GM12892 (cell line): ENCODE measurements at regions not wholly inside any gene's neighbourhood (a gene's known extent, or its start where the extent isn't known, plus 50 kb on each side); places are given as distances from the start of the nearest gene placed in this dataset.

Source experiments
- POLR2A ChIP-seq: IDR thresholded peaks from 2 replicates; pipeline ENCODE4 v1.6.1; 2011; ENCODE audit warnings: low read depth, low read length, control low read depth
- POLR2AphosphoS5 ChIP-seq: IDR thresholded peaks from 2 replicates; pipeline ENCODE4 v1.6.1; 2011; ENCODE audit warnings: low read depth, low read length, control low read depth
- TAF1 ChIP-seq: IDR thresholded peaks from 2 replicates; pipeline ENCODE4 v1.6.1; 2011; ENCODE audit warnings: low read depth, mild to moderate bottlenecking, control low read depth, low read length, borderline replicate concordance

GRCh38 chr7:128167791-128168666, 73.0 kb upstream of the LEP start:
- TF ChIP-seq POLR2AphosphoS5, result no peak
- TF ChIP-seq POLR2A, result no peak
- TF ChIP-seq TAF1, result no peak
